ENCODE measurements at regions not wholly inside any gene's neighbourhood (a gene's known extent, or its start where the extent isn't known, plus 50 kb on each side); places are given as distances from the start of the nearest gene placed in this dataset.

GRCh38 chr5:58403822-58404433, 56.0 kb downstream of the PLK2 start:
- no peak for DNase-seq (ENCODE audit: low read depth)

GRCh38 chr5:58401701-58402100, 58.2 kb downstream of the PLK2 start:
- DNase-seq (ENCODE audit: low read depth): no peak

DNA sequence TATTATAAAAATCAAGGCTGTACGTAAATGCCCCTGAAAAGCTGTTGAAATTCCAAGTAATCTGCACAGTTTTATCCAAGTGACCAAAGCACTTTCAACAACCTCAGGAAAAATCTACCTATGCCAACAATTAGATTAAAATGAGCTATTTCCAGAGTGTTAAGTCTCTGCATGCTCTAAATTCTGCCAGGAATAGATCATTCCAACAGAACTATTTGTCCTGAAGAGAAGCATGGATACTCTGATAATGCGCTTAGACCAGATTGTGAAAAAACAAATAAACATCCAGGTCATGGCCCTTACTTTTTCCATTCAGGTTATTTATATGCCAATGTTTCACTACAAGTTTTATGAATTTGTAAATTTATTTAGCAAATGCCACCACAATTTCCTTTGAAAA, 59.1 kb downstream of the PLK2 start:
- no peak for DNase-seq (ENCODE audit: low read depth)

DNA sequence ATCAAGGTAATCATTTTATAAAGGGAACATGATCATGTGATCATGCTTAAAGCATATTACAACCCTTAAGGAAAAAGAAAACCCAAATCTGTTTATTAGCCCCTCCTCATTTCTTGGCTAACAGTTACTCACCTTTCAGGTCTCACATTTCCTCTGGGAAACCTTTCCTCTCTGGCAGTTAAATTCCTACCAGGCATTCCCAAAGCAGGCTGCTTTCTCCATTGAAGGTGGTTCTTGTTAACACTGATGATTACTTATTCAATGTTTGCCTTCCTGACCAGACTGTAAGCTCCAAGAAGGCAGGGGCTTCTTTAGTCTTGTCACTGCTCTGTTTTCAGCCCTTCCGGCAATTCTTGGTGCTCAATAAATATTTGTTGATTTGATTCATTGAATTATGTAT, 59.9 kb downstream of the PLK2 start:
- DNase-seq (ENCODE audit: low read depth): no peak

GRCh38 chr5:58394339-58394738, 65.5 kb downstream of the PLK2 start:
- no peak for DNase-seq (ENCODE audit: low read depth)

DNA sequence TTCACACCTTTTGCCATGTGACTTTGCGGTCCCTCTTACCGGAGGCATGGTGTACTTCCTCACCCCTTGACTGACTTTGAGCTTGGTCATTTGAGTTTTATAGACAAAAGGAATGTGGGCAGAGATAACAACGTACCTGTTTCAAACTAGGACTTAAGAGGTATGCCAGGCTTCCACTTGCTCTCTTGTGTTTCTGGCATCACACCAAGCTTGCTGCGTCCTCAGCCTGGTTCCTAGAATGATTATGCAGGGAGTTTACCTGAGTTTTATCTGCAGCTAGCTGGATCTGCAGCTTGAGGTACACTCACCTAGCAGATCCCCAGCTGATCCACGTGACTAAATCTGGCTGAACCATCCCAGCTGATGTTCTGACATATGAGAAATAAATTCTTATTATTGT, 66.2 kb downstream of the PLK2 start:
- DNase-seq (ENCODE audit: low read depth): no peak

DNA sequence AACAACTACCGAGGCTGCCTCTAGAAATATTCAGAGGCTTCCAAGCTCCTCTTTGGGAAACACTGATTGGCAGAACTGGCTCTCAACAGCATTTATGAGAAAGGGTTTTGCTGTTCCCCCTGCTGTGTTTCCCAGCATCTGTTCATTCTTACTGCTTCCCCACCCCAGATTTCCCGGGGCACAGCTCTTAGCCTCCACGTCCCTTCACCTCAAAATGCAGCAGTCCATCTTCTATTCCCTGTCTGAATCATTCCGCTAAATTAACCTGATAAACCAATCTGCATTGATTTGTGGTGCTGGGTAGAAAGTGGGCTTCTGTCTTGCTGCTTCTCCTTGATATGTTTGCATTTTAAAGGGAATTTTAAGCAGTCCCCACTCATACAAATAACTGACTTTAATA, 67.4 kb downstream of the PLK2 start:
- no peak for DNase-seq (ENCODE audit: low read depth)

GRCh38 chr5:58383448-58383847, 76.4 kb downstream of the PLK2 start:
- no peak for DNase-seq (ENCODE audit: low read depth)

DNA sequence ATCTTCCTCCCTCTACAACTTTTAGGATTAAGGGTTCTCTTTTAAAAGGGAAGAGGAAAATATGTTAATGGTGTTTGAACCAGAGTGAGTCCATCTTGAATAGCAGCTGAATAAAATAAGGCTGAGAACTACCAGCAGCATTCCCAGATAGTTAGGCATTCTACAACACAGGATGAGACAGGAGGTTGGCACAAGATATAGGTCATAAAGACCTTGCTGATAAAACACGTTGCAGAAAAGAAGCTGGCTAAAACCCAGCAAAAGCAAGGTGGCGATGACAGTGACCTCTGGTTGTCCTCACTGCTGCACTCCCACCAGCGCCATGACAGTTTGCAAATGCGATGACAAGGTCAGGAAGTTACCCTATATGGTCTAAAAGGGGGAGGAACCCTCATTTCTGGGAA, 77.8 kb downstream of the PLK2 start:
- no peak for DNase-seq (ENCODE audit: low read depth)

DNA sequence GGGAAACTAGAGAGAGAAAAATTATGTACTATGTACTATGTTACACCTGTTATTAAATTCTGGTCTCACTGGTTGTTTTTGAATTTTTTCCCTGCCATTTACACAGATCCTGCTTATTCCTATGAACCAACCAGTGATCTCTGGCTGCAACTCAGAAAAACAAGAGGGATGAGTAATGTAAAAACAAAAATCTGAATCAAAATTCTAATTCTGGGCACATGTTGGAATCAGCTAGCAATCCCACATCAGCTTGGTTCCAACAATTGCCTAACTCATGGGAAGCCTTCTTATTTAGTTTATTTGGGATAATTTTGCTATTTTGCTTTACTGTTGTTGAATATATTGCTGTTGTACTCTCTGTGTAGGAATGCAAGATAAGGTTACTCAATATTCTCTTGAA, 78.3 kb downstream of the PLK2 start:
- no peak for DNase-seq (ENCODE audit: low read depth)

GRCh38 chr5:58380655-58381054, 79.2 kb downstream of the PLK2 start:
- no peak for DNase-seq (ENCODE audit: low read depth)

DNA sequence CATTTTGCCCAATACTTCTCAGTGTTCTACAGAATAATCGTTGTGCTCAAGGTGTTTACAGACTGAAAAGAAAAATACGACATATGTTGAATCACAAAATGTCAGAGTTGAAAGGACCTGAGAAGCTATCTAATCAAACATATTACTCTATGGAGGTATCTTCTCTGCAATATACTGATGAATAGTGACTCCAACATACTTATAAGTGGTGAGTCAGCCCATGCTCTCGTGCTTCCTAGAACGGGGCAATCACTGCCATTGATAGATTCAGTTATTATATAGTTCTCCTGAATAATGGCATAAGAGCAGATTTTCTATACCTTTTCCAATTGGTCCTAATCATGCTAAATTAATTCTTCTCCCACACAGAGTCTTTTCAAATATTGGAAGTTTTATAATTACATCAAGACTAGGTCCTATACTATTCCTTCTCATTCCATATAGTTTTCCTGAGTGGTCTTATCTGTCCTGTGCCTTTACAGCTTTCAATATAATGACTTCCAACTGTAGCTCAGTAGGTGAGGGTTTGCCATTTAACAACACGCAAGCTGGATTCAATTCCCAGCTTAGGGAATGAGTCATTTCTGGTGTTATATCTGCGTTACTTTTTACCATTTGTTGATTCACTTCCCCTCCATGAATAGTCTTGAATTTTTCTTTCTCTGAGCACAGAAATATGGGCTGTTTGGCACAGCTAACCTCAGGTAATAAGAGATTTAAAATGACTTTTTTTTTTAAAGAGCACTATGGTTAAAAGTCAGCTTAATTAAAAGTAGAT, 81.1 kb downstream of the PLK2 start:
- DNase-seq (ENCODE audit: low read depth): no peak

DNA sequence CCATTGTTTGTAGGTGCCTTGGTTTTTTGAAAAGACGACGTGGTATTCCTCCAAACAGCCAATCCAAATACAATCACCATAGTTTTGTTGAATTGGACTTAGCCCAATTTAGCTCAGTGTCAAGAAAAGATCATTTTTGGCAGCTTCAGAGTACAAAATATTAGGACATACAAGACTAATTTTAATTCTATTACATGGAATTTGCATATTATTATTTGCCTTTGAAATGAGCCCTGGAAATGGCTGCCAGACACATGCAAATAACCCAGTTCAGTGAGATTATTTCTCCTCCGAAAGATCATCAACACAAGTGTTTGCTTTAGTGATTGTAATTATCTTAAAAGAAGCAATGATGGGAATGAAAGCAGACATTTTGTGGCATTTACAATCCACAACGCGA, 89.3 kb downstream of the PLK2 start:
- DNase-seq (ENCODE audit: low read depth): no peak

DNA sequence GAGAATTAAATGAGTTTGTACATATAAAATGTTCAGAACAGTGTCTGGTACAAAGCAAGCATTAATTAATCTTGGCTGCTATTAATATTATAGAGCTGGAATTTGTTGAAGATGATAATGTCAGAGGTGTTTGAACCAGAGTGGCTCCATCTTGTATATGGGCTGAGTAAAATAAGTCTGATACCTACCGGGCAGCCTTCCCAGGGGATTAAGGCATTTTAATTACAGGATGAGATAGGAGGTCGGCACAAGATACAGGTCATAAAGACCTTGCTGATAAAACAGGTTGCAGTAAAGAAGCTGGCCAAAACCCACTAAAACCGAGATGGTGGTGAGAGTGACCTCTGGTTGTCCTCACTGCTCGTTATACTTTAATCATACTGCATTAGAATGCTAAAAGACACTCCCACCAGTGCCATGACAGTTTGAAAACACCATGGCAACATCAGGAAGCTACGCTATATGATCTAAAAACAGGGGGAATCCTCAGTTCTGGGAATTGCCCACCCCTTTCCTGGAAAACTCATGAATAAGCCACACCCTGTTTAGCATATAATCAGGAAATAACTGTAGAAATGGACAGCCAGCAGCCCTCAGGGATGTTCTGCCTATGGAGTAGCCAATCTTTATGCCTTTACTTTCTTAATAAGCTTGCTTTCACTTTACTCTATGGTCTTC, 90.2 kb downstream of the PLK2 start:
- no peak for DNase-seq (ENCODE audit: low read depth)

DNA sequence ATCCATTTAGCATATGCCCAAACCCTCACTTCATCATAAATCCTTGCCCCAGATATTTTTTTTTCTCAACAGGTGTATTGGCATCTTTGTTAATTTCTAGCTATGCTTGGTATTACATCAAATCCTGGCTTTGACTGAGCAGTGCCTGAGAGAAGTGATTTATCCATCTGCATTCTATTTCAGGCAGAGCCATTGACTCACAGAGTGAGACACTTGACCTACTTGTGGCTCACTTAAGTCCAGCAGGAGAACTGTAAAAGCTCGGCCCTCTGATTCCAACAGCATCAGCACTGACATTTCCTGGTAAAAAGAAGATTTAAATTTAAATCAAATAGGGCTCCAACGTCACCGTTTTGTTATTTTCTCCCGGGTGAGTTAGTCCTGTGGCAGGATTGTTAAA, 93.4 kb downstream of the PLK2 start:
- DNase-seq (ENCODE audit: low read depth): no peak

DNA sequence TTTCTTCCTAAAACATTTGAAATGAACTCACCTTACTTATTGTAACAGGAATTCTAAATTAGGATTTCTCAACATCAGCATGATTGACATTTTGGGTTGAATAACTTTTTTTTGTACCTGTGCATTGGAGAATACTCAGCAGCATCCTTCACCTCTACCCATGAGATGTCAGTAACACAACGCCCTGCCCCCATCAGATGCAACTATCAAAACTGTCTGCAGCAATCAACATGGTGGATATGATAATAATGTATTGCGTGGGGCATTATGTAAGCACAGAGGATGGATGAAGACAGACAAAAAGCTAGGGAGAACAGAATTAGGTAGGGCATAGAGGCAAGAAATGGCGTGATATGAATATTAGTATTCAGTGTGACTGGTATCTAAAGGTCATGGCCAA, 94.1 kb downstream of the PLK2 start:
- no peak for DNase-seq (ENCODE audit: low read depth)

DNA sequence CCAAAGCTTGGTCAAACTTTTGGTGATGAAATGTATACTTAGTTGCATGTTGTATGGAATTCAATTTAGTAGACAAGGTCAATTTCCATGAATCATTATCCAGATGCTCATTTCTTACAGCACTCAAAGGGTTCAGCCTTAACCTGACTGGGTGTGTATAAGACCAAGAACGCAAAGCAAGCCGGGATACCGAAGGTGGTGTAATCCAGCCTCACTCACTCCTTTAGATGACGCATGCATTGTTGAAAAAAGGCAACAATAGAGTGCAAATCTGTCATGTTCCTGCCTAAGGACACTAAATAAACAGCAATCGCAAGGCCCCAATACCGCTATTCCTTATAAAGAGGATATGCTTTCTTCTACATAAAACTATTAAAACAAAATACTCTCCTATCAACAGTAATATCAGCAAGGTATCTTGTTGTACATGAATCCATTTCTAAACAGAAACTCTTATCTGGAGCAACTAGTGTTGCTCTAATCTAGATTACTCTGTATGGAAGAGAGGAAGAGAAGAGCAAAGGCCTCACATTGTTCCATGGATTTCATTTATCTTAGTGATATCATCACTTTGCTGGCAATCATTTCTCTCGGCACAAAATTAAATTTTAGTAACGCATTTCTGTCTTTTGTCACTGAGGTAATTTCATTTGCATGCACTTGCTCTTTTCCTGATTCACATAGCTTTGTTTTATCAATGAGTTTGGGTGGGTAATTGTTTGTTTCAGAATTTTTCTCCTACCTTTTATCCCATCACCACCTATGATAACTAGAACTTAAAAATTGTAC, 96.2 kb downstream of the PLK2 start:
- no peak for DNase-seq (ENCODE audit: low read depth)

DNA sequence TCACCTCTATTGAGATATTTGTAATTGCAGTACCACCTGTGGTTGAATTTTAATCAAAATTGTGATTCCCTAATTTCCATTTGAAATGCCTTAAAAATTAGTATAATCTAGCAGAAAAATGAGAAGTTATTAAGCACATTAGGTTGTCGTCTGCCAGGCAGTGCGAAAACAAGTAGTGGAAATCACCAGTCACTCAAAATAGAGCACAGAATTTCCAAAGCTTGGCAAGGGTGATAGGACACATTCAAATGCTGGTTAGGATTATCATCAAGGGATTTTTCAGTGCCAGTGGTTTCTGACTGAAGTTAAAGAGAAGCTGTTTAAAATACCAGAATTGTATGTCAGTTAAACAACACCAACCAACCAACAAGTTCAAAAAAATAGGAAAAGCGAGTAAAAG, 97.8 kb downstream of the PLK2 start:
- no peak for DNase-seq (ENCODE audit: low read depth)

DNA sequence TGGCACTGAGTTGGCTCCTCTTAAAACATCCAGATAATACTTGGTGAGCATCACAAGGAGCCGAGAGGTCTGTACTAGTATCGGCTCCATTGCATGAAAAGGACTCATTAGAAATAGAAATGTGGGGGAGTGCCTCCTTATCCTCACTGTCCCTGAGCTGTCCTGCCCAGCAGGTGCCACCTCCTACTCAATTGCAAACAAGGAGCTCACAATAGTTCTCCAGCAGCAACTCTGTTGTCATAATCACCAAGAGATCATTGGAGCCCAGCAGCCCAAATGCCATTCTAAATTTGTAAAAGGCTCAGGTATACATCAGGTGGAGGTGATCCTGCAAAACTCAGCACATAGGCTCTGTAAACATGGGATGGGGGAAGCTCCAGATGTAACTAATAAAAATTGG, 99.1 kb downstream of the PLK2 start:
- DNase-seq (ENCODE audit: low read depth): no peak

GRCh38 chr5:58359981-58360380, 99.9 kb downstream of the PLK2 start:
- DNase-seq (ENCODE audit: low read depth): no peak

DNA sequence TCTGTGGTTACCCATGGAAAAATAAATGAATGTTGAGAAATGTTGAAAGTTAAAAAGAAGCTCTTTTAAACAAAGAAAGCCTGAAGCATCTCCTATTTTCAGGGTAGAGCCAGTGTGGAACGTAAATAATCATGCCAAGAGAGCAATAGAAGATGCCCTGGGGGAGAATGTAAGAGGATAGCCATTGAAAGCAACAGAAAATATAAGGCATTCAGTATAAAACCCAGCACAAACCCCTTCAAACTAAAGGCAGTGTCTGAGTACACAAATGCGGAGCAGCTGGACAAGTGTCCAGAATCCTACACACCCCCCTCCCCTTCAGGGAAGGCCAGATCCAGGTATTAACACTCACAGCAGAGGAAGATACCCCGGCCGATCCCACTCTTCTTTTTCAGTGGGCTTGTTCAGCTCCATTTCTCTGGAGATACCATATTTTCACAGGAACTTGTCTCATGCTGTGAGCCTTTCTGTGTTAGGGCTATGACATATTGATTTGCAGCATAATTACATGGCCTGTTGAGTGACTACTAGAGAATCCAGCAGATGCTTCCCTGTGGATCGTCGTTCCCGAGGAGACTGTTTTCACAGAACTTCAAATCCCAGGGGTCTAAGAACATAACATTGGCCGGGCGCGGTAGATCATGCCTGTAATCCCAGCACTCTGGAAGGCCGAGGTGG, 101.2 kb downstream of the PLK2 start:
- no peak for DNase-seq (ENCODE audit: low read depth)

Data from HS-5 (cell line).